Central memory CD4-positive, alpha-beta T cell (primary cell): ENCODE measurements at regions not wholly inside any gene's neighbourhood (a gene's known extent, or its start where the extent isn't known, plus 50 kb on each side); places are given as distances from the start of the nearest gene placed in this dataset.
"Not testable (repeated sequence)": the region's sequence is repeated elsewhere in the genome, so short reads cannot be mapped to it uniquely, and the experiment has no call there.

Experiments used
- DNase-seq: peaks from one replicate; pipeline ENCODE4 v3.0.0; 2022

DNA sequence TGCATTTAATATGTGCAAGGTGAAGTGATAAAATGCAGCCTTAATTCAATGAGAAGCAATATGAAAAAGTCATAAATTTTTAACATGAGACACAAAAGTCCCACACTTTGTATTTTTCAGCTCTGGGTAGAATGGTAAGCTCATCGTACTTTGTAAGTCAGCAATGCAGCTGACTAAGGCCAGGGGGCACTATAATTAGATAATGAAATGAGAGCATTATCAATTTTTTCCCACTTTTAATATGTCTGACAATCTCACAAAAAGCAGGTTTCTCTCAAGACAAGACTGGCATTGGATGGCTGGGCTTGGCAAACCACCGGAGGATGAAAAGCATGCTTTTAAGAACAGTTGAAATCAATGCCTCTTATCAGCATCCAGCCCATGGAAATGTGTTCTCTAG lies 162.8 kb downstream of the FAM174A start:
- DNase-seq = no peak

DNA sequence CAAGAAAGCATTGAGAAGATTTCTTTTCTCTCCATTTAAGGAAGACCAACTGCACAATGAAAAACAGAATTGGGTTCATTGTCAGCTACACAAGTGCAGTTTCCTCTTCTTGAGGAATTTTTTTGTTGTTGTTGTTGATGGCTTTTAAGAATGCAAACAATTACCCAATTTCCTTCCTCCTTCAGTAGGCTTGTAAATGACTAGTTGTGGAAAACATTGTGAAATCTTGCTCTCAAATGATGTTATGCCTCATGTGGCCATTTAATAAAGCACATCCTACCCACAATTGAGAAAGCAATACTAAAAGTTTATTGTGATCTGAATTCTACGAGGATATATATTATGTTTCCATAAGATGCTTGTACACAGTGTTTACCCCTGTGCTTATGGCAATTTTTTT lies 171.6 kb downstream of the FAM174A start:
- no peak for DNase-seq

DNA sequence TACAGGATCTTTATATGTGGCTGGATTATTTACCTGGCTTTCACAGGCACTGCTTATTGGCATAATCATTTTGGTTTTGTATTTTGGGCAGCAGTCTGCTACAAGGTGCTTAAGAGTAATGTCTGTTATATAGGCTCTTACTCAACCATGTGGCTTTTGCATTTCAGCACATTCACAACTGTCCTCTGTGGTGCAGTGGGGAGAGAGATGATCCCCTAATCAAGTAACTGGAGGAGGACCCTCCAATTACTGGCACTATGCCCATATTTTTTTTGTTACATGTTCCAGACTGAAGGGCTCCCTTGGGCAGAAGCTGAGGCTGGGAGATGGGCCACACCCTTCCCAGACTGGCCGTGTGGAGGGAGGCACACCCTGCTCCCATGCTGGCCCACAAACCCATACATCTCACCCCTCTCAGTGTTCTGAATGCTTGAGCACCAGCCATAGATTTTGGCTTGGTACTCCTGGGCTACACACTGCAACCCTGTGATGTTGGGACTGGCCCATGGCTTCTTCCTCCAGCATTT lies 173.5 kb downstream of the FAM174A start:
- DNase-seq = no peak

DNA sequence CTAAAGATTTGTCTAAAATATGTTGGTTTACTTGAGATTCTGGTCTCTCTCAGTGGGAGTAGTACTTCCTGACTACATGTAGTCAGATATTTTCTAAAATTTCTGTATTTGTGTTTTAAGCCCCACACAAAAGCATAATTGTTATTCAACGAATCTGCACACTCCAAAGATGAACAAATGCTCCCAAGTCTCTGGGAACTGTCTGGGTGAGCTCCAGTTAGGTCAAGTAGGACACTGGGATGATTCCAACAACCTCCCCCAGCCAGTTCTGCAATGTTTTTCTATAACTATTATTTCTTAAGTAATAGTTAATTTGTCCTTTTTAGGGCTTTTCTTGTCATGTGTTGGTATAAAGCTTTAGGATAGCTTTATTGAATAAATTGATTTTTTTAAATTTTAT lies 174.6 kb downstream of the FAM174A start:
- no peak for DNase-seq

DNA sequence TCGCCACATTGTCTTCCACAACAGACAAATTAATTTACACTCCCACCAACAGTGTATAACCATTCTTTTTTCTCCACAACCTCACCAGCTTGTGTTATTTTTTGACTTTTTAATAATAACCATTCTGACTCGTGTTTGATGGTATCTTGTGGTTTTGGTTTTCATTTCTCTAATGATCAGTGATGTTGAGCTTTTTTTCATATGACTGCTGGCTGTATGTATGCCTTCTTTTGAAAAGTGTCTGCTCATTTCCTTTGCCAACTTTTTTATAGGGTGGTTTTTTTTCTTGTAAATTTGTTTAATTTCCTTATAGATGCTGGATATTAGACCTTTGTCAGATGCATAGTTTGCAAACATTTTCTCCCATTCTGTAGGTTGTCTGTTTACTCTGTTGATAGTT lies 179.6 kb downstream of the FAM174A start:
- DNase-seq = not testable (repeated sequence)

GRCh38 chr5:100722657-100723056 lies 180.4 kb downstream of the ST8SIA4 start:
- no peak for DNase-seq

GRCh38 chr5:100723229-100723628 lies 179.9 kb downstream of the ST8SIA4 start:
- no peak for DNase-seq

- DNase-seq = no peak
These were observed 177.0 kb downstream of the ST8SIA4 start for GRCh38 chr5:100726116-100726515.

GRCh38 chr5:100731768-100732167 lies 171.3 kb downstream of the ST8SIA4 start:
- DNase-seq = peak; percentile 53

DNA sequence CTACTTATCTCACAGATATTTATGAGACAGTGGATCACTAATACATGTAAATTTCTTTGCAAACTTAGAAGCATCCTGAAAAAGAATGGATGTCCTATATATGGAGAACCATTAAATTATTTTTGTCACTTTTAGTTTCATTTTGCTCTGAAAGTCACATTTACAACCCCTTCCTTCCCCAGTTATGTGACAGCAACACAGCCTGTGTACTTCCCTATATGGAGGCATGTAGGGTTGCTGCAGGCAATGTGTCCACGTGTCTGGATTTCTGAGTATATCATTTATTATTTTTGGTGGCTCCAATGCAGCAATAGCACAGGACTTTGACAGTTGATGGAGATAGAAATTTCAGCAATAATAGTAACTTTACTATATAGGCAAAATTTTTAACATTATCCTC lies 156.4 kb downstream of the ST8SIA4 start:
- no peak for DNase-seq

DNA sequence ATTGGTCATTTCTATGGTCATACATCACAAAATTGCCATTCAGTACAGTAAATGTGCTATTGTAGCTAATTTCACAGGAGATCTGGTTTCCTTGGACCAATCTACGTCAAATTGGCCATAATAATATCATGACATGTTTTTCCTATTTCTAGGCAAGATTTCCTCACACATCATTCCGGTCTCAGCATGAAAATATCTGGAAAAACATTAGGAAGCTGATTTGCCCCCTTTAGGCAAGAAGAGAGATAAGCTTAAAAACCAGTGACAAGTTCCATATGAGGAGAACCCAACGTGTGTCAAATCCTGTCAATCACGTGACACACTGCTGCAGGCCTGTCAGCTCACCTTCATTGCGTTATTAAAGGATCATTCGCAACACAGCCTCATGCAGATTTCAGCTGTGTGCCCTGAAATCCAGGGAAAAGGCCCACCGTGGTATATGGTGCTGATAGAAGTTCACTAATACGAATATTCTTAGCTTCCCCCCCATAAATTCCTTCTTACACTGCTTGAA lies 153.3 kb downstream of the ST8SIA4 start:
- DNase-seq = no peak

DNA sequence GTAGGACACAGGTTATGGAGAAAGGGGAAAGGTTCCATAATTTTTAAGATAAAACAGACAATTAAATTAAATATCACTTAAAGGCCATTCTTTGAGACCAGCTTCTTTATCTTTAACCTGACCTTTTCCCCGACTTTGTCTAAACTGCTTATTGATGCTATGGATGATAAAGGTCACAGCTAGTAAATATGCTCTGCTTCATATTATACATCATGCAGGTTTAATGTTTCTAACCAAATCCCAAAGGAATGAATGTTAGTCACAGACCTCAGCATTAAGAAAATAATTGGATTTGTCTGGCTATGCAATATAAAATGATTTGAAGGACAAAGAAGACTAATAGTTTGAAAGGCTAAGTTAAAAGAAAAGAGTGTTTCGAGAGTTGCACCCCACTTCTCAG lies 147.6 kb downstream of the ST8SIA4 start:
- no peak for DNase-seq
